Heart left ventricle (tissue), 16 donors: ENCODE measurements at regions not wholly inside any gene's neighbourhood (a gene's known extent, or its start where the extent isn't known, plus 50 kb on each side); places are given as distances from the start of the nearest gene placed in this dataset.

Source experiments
- ATAC-seq, 4 donors: fragments of 200-7000 bp; cut with Tn5 transposase; one replicate each; pipeline ENCODE4 v1.9.1; 2020 to 2022; ENCODE audit warnings: moderate library complexity in 4 of 4, mild to moderate bottlenecking in 3 of 4, moderate number of reproducible peaks in 1 of 4
- DNase-seq, 5 donors: peaks; one replicate each; pipeline ENCODE4 v3.0.0-alpha.2; 2020
- H3K27ac ChIP-seq, 12 donors: fragments of 200-600 bp; sonication (generic) in 4 of 12; one replicate each; pipeline versions ENCODE4 v1.5.0 to v1.8.0; 2016 to 2022; ENCODE audit warnings: mild to moderate bottlenecking in 2 of 12
- H3K27me3 ChIP-seq, 9 donors: fragments of 200-600 bp; sonication (generic) in 2 of 9; one replicate each; pipeline versions ENCODE4 v1.5.1 to v1.8.0; 2016 to 2022; ENCODE audit warnings: mild to moderate bottlenecking in 3 of 9
- H3K36me3 ChIP-seq, 9 donors: fragments of 200-600 bp; sonication (generic) in 2 of 9; one replicate each; pipeline versions ENCODE4 v1.5.0 to v1.8.0; 2018 to 2022; ENCODE audit warnings: mild to moderate bottlenecking in 2 of 9
- H3K4me1 ChIP-seq, 12 donors: fragments of 200-600 bp; sonication (generic) in 4 of 12; one replicate each; pipeline versions ENCODE4 v1.5.0 to v1.8.0; 2016 to 2022; ENCODE audit warnings: mild to moderate bottlenecking in 3 of 12
- H3K4me3 ChIP-seq, 12 donors: fragments of 200-600 bp; sonication (generic) in 4 of 12; one replicate each; pipeline versions ENCODE4 v1.5.0 to v1.8.0; 2017 to 2022; ENCODE audit warnings: mild to moderate bottlenecking in 9 of 12, moderate library complexity in 4 of 12
- H3K9me3 ChIP-seq, 12 donors: fragments of 200-600 bp; sonication (generic) in 4 of 12; one replicate each; pipeline versions ENCODE4 v1.5.0 to v1.8.0; 2016 to 2022; ENCODE audit warnings: mild to moderate bottlenecking in 1 of 12
- CTCF ChIP-seq, 12 donors: fragments of 200-600 bp; sonication (generic) in 4 of 12; IDR thresholded peaks; one replicate each; pipeline versions ENCODE4 v1.5.0 to v1.8.0; 2018 to 2022; ENCODE audit warnings: antibody characterized with exemption in 12 of 12, mild to moderate bottlenecking in 5 of 12
- POLR2A ChIP-seq, 2 donors: fragments of 450-650 bp; IDR thresholded peaks; one replicate each; pipeline ENCODE4 v1.6.1; 2017; ENCODE audit warnings: antibody characterized with exemption in 2 of 2, mild to moderate bottlenecking in 2 of 2, moderate library complexity in 2 of 2
- WGBS, 4 donors: extraction: QIAGEN DNeasy Blood & Tissue Kit in 2 of 4; methylation state at CpG; one replicate each; pipeline versions ENCODE4 v1.1.5 to v1.1.7; 2013 to 2018; 5-methylcytosine and 5-hydroxymethylcytosine counted together
- intact Hi-C, 10 donors: fragments of 100-400 bp; cut with DNase I; formaldehyde crosslinking; loops; one replicate each; pipeline versions ENCODE4 v1.11.1 to v1.14.2; 2022
- donor health status: ischemic (EF 13 %, LVEDD 7.1; RV severe dilation, severe dysfunction).
- donor health status: healthy with polysubstance abuse.
- donor health status: DM: no; HTN: yes; CAD: no.
- donor health status: DM: no; HTN: no; CAD: no.
- donor health status: ischemic (EF 25% LVEDD 6.9; RV normal size, moderate dysfunction).
- donor health status: ischemic (EF 25% LVEDD 5.7; RV mildly dilated, moderate dysfunction).
- donor health status: healthy.
- donor health status: DM: yes; HTN: yes; CAD: no.
- donor health status: ischemic (EF 35%, LVEDD 5.7; RV mildly dilated, moderate dysfunction).
- donor health status: nonischemic (EF 11% LVEDD 7.7; RV severe dilation, severe dysfunction).
- donor health status: DM: yes; HTN: yes; CAD: no.
- donor health status: PGD.
- donor health status: ischemic (EF 29% LVEDD 5.4; RV normal size, mild dysfunction).
- donor health status: nonischemic (EF 23%, LVEDD 6.1; RV moderate dilation, normal function).

- no peaks in the 10 kb centered on the region for H3K36me3 ChIP-seq
- ATAC-seq (peak in 3 of 4 donors; percentile 43 to 71 (median 49)), DNase-seq (peak in 3 of 5 donors; percentile 27 to 38 (median 30))
- TF ChIP-seq POLR2A (IDR thresholded peaks at IDR 0.05) (no peak), CTCF (IDR thresholded peaks at IDR 0.05) (no peak)
- no peaks in the 10 kb centered on the region for H3K9me3 ChIP-seq
- WGBS, 4 donors, result 35 to 56% (median 50%) methylated on average over 3 of the region's 3 CpGs
- H3K4me1 ChIP-seq, result peaks cover 0 to 12% (median 0%) of the 10 kb centered on the region in 12 donors
- peaks cover 0 to 9% (median 0%) of the 10 kb centered on the region in 9 donors for H3K27me3 ChIP-seq
- H3K4me3 ChIP-seq, result no peak overlapping the region
- intact Hi-C loops, result loop anchor here in 2 of 10 donors (2.0 to 10.0 kb wide), 3 partner anchors 31 to 185 kb away; partner anchors contain the start of gene FOXD2 (in 1 of the 2)
- H3K27ac ChIP-seq, result peak overlapping the region in 3 of 12 donors; percentile 59 to 65 (median 60)
These were observed 184.1 kb downstream of the FOXD2 start for GRCh38 chr1:47621977-47622376.

- DNase-seq (peak in 2 of 5 donors; percentile 4 to 5), ATAC-seq (no peak)
- WGBS, 4 donors, result 82 to 87% (median 87%) methylated on average over 8 of the region's 8 CpGs
- Histone ChIP-seq H3K27ac (peak overlapping the region in 3 of 12 donors; percentile 26 to 65 (median 48)), H3K4me1 (peaks cover 0 to 12% (median 0%) of the 10 kb centered on the region in 12 donors), H3K27me3 (peaks cover 0 to 17% (median 0%) of the 10 kb centered on the region in 9 donors), H3K36me3 (no peaks in the 10 kb centered on the region), H3K4me3 (no peak overlapping the region), H3K9me3 (no peaks in the 10 kb centered on the region)
- TF ChIP-seq POLR2A (IDR thresholded peaks at IDR 0.05), result no peak
- no peak for TF ChIP-seq CTCF (IDR thresholded peaks at IDR 0.05)
- intact Hi-C loops, result loop anchor here in 2 of 10 donors (5.0 to 10.0 kb wide), 2 partner anchors 88 to 186 kb away; partner anchors contain the start of gene FOXD2 (in 1 of the 2)
These were observed 185.1 kb downstream of the FOXD2 start for GRCh38 chr1:47622776-47623556.

- TF ChIP-seq POLR2A (IDR thresholded peaks at IDR 0.05) (no peak), CTCF (IDR thresholded peaks at IDR 0.05) (no peak)
- 91 to 98% (median 94%) methylated on average over 4 to 5 of the region's 5 CpGs for WGBS, 4 donors
- Histone ChIP-seq H3K4me3 (no peak overlapping the region), H3K4me1 (peaks cover 0 to 12% (median 0%) of the 10 kb centered on the region in 12 donors), H3K27ac (no peak overlapping the region), H3K9me3 (no peaks in the 10 kb centered on the region), H3K27me3 (peaks cover 0 to 20% (median 0%) of the 10 kb centered on the region in 9 donors), H3K36me3 (no peaks in the 10 kb centered on the region)
- intact Hi-C loops, result loop anchor here in 2 of 10 donors (5.0 to 10.0 kb wide), 2 partner anchors 89 to 186 kb away; partner anchors contain the start of gene FOXD2 (in 1 of the 2)
- DNase-seq, result peak in 1 of 5 donors; percentile 13
- no peak for ATAC-seq
These were observed 185.7 kb downstream of the FOXD2 start for GRCh38 chr1:47623557-47623940.

GRCh38 chr1:47624531-47624930, 186.7 kb downstream of the FOXD2 start:
- TF ChIP-seq CTCF (IDR thresholded peaks at IDR 0.05) (peak in 6 of 12 donors; percentile 12 to 44 (median 29)), POLR2A (IDR thresholded peaks at IDR 0.05) (no peak)
- intact Hi-C loops, result loop anchor here in 2 of 10 donors (2.0 to 10.0 kb wide), 3 partner anchors 90 to 187 kb away; partner anchors contain the start of gene FOXD2 (in 1 of the 2)

More at GRCh38 chr1:47624531-47624930, 186.7 kb downstream of the FOXD2 start:
- 54 to 74% (median 56%) methylated on average over 4 of the region's 4 CpGs for WGBS, 4 donors
- no peak overlapping the region for H3K4me3 ChIP-seq
- no peaks in the 10 kb centered on the region for H3K36me3 ChIP-seq
- ATAC-seq, result no peak
- peaks cover 0 to 12% (median 0%) of the 10 kb centered on the region in 12 donors for H3K4me1 ChIP-seq
- peaks cover 0 to 20% (median 0%) of the 10 kb centered on the region in 9 donors for H3K27me3 ChIP-seq
- DNase-seq, result peak in 1 of 5 donors; percentile 12
- no peak overlapping the region for H3K27ac ChIP-seq
- H3K9me3 ChIP-seq, result no peaks in the 10 kb centered on the region
